B cell (primary cell): ENCODE measurements at regions not wholly inside any gene's neighbourhood (a gene's known extent, or its start where the extent isn't known, plus 50 kb on each side); places are given as distances from the start of the nearest gene placed in this dataset.

Experiments
- ATAC-seq: fragments of 200-7000 bp; cut with Tn5 transposase; one replicate; pipeline ENCODE4 v1.10.0; 2021; ENCODE audit warnings: low read depth, mild to moderate bottlenecking, moderate number of reproducible peaks, moderate library complexity
- CTCF ChIA-PET: fragments of 350-600 bp; sonication (Branson Sonifier 250); formaldehyde crosslinking; loops from one replicate; lab custom pipeline; 2021; ENCODE audit warnings: antibody characterized with exemption, inconsistent platforms; lab: Charles Lee
- POLR2A ChIA-PET: fragments of 350-600 bp; sonication (Branson Sonifier 250); formaldehyde crosslinking; loops from one replicate; lab custom pipeline; 2021; ENCODE audit warnings: antibody characterized with exemption; lab: Charles Lee
- DNase-seq: peaks from one replicate; pipeline ENCODE4 v3.0.0; 2013
- H2AFZ ChIP-seq: 2 replicates; pipeline ENCODE4 v1.6.1; 2012; ENCODE audit warnings: mild to moderate bottlenecking, low read depth, low read length; ENCODE audit not compliant: insufficient read depth, poor library complexity, severe bottlenecking
- H3K27ac ChIP-seq, 2 donors: 1 replicate in 1 of 2; 2 replicates in 1 of 2; pipeline ENCODE4 v1.5.1; 2012 to 2013; ENCODE audit warnings: low read length in 2 of 2, mild to moderate bottlenecking in 2 of 2, moderate library complexity in 1 of 2
- H3K27me3 ChIP-seq, 4 experiments: fragments of 200-600 bp in 1 of 4; sonication (generic) in 1 of 4; replicated peaks in 1 of 4; 1 replicate in 2 of 4; 2 replicates in 2 of 4; pipeline versions ENCODE4 v1.6.1 to v1.7.0; 2013 to 2016; ENCODE audit warnings: low read length in 3 of 4, mild to moderate bottlenecking in 2 of 4, mixed read lengths in 1 of 4, moderate library complexity in 1 of 4; ENCODE audit not compliant: insufficient read depth in 4 of 4, control insufficient read depth in 3 of 4; ENCODE audit errors: control extremely low read depth in 1 of 4
- H3K36me3 ChIP-seq, 2 experiments: replicated peaks in 1 of 2; 1 replicate in 1 of 2; 2 replicates in 1 of 2; pipeline versions ENCODE4 v1.6.1 to v1.7.1; 2013; ENCODE audit warnings: low read length in 1 of 2; ENCODE audit not compliant: insufficient read depth in 2 of 2, control insufficient read depth in 1 of 2; ENCODE audit errors: control extremely low read depth in 1 of 2, extremely low read depth in 1 of 2
- H3K4me1 ChIP-seq, 2 donors: fragments of 200-600 bp in 1 of 2; sonication (generic) in 1 of 2; 1 replicate in 1 of 2; 2 replicates in 1 of 2; pipeline versions ENCODE4 v1.5.1 to v1.6.1; 2013 to 2017; ENCODE audit warnings: low read length in 2 of 2; ENCODE audit not compliant: control insufficient read depth in 2 of 2, insufficient read depth in 2 of 2
- H3K4me2 ChIP-seq: replicated peaks from 2 replicates; pipeline ENCODE3; 2012; ENCODE audit warnings: mild to moderate bottlenecking, low read depth, low read length; ENCODE audit not compliant: poor library complexity, severe bottlenecking
- H3K4me3 ChIP-seq, 5 experiments: fragments of 200-600 bp in 1 of 5; sonication (generic) in 1 of 5; 1 replicate in 3 of 5; 2 replicates in 2 of 5; pipeline versions ENCODE4 v1.5.1 to v1.7.0; 2011 to 2016; ENCODE audit warnings: low read length in 4 of 5, mild to moderate bottlenecking in 4 of 5, low read depth in 2 of 5, control low read depth in 1 of 5, moderate library complexity in 1 of 5; ENCODE audit not compliant: insufficient read depth in 1 of 5; ENCODE audit errors: control extremely low read depth in 1 of 5, extremely low read depth in 1 of 5
- H3K79me2 ChIP-seq: fragments of 200-600 bp; sonication (generic); one replicate; pipeline ENCODE4 v1.6.0; 2016; ENCODE audit warnings: low read length; ENCODE audit not compliant: control insufficient read depth, insufficient read depth
- H3K9ac ChIP-seq: fragments of 200-600 bp; sonication (generic); 2 replicates; pipeline ENCODE4 v1.6.1; 2017; ENCODE audit warnings: mild to moderate bottlenecking, low read length, moderate library complexity
- H3K9me3 ChIP-seq, 3 donors: one replicate each; pipeline versions ENCODE4 v1.6.1 to v1.7.1; 2013; ENCODE audit warnings: low read length in 2 of 3; ENCODE audit not compliant: control insufficient read depth in 2 of 3, insufficient read depth in 1 of 3; ENCODE audit errors: control extremely low read depth in 1 of 3
- H4K20me1 ChIP-seq: 2 replicates; pipeline ENCODE4 v1.6.0; 2012; ENCODE audit warnings: mild to moderate bottlenecking, low read length; ENCODE audit not compliant: insufficient read depth, control insufficient read depth, poor library complexity, severe bottlenecking
- H3K27ac Mint-ChIP-seq: one replicate; pipeline ENCODE4 v1.8.0; 2021; ENCODE audit warnings: mixed read lengths
- H3K27me3 Mint-ChIP-seq: one replicate; pipeline ENCODE4 v1.8.0; 2021; ENCODE audit warnings: mixed read lengths
- H3K4me1 Mint-ChIP-seq: one replicate; pipeline ENCODE4 v1.8.0; 2021; ENCODE audit warnings: mixed read lengths
- H3K4me3 Mint-ChIP-seq: one replicate; pipeline ENCODE4 v1.8.0; 2021; ENCODE audit warnings: mixed read lengths
- H3K9me3 Mint-ChIP-seq: one replicate; pipeline ENCODE4 v1.8.0; 2022; ENCODE audit warnings: mixed read lengths; ENCODE audit not compliant: insufficient read depth
- EZH2 ChIP-seq: IDR thresholded peaks from 2 replicates; pipeline ENCODE4 v1.6.1; 2012; ENCODE audit warnings: borderline replicate concordance, low read depth, mild to moderate bottlenecking, moderate library complexity, low read length; ENCODE audit not compliant: insufficient read depth, poor library complexity, severe bottlenecking
- WGBS: methylation state at CpG from one replicate; pipeline ENCODE4 v1.1.5; 2013; ENCODE audit warnings: missing lambda C conversion rate; ENCODE audit not compliant: insufficient coverage; 5-methylcytosine and 5-hydroxymethylcytosine counted together
- intact Hi-C: fragments of 100-400 bp; cut with micrococcal nuclease; formaldehyde crosslinking; loops from one replicate; pipeline ENCODE4 v1.10.0; 2022
- TF ChIP-seq, protein P1 (sequence below): fragments of 200-600 bp; IDR thresholded peaks from one replicate; pipeline ENCODE4 v1.8.0; 2022; ENCODE audit warnings: antibody characterized with exemption, mild to moderate bottlenecking

DNA sequence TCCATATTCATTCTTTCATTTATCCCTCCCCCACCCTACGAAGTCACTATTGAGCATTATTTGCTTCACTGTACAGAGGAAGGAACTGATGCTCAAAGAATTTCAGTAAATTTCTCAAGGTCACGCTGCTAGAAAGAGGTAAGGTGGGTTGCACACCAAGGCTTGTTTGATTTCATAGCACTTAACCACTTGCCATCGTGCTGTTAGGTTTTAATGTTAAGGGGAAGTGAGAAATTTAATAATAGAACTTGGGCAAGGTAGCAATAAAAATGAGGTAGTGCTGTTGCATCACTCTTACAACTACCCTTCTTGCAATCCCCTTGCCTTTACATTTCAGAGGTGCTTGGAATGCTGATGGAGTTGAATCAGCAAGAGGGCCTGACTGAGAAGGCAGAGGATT is 343.1 kb downstream of the MID1IP1 start:
- ChIA-PET CTCF (interaction anchor here (1.2 kb wide), 1 partner anchor 264 kb away, joined by 3 read pairs; no protein-coding TSS in a partner anchor), POLR2A (interaction anchor here (1.9 kb wide), 1 partner anchor 264 kb away, joined by 5 read pairs; no protein-coding TSS in a partner anchor)
- Histone ChIP-seq H3K4me3 (peak overlapping the region in 4 of 5 experiments; percentile 1 to 54 (median 16)), H3K79me2 (no peaks in the 10 kb centered on the region), H3K4me1 (peaks cover 41 to 56% of the 10 kb centered on the region in 2 donors), H3K9ac (peak overlapping the region; percentile 62), H4K20me1 (no peaks in the 10 kb centered on the region), H3K4me2 (peak overlapping the region; percentile 73), H3K27ac (peak overlapping the region; percentile 97 to 99), H3K36me3 (no peaks in the 10 kb centered on the region), H2AFZ (no peak overlapping the region), H3K9me3 (no peaks in the 10 kb centered on the region), H3K27me3 (no peaks in the 10 kb centered on the region)
- peaks cover 61% of the 10 kb centered on the region for H3K4me1 Mint-ChIP-seq
- TF ChIP-seq EZH2, result no peak
- TF ChIP-seq, protein P1, sequence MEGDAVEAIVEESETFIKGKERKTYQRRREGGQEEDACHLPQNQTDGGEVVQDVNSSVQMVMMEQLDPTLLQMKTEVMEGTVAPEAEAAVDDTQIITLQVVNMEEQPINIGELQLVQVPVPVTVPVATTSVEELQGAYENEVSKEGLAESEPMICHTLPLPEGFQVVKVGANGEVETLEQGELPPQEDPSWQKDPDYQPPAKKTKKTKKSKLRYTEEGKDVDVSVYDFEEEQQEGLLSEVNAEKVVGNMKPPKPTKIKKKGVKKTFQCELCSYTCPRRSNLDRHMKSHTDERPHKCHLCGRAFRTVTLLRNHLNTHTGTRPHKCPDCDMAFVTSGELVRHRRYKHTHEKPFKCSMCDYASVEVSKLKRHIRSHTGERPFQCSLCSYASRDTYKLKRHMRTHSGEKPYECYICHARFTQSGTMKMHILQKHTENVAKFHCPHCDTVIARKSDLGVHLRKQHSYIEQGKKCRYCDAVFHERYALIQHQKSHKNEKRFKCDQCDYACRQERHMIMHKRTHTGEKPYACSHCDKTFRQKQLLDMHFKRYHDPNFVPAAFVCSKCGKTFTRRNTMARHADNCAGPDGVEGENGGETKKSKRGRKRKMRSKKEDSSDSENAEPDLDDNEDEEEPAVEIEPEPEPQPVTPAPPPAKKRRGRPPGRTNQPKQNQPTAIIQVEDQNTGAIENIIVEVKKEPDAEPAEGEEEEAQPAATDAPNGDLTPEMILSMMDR, result no peak
- H3K9me3 Mint-ChIP-seq, result no peaks in the 10 kb centered on the region
- H3K4me3 Mint-ChIP-seq, result peak overlapping the region; percentile 61
- peak; percentile 81 for DNase-seq
- peak; percentile 66 for ATAC-seq
- peak overlapping the region; percentile 88 for H3K27ac Mint-ChIP-seq
- intact Hi-C loops, result loop anchor here (1.0 to 10.0 kb wide), 3 partner anchors 52 to 344 kb away; partner anchors contain the start of gene MID1IP1
- WGBS, result no CpG with 5 or more reads among the region's 3 CpGs
- H3K27me3 Mint-ChIP-seq, result no peaks in the 10 kb centered on the region

DNA sequence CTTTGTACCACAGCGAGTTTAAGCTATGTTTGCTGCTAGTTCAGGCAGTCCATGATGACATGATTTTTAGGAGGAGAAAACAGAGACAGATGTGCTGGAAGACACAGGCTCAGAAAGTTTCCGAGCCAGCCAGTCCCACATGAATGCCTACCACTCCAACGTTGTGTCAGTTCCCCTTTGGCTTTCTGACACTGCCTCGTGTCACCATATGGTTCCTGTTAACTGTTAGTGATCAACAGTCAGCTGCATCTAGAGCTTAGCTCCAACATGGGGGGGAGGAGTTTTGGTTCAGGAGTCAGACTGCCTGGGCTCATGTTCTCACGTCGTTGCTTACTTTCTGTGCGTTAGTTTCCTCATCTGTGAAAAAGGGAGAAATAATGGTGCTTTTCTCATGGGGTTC is 343.7 kb downstream of the MID1IP1 start:
- H3K79me2 ChIP-seq, result no peaks in the 10 kb centered on the region
- no peaks in the 10 kb centered on the region for H4K20me1 ChIP-seq
- CTCF ChIA-PET, result interaction anchor here (1.2 kb wide), 1 partner anchor 265 kb away, joined by 3 read pairs; no protein-coding TSS in a partner anchor
- no peak overlapping the region for H2AFZ ChIP-seq
- H3K27ac Mint-ChIP-seq, result peak overlapping the region; percentile 88
- no peaks in the 10 kb centered on the region for H3K27me3 Mint-ChIP-seq
- no peak for TF ChIP-seq EZH2
- TF ChIP-seq, protein P1, result no peak
- ATAC-seq (peak; percentile 75), DNase-seq (peak; percentile 83)
- POLR2A ChIA-PET, result interaction anchor here (0.6 to 1.9 kb wide), 3 partner anchors 10 to 953 kb away, joined by 3 to 5 read pairs (median 5); no protein-coding TSS in a partner anchor
- peak overlapping the region; percentile 62 for H3K9ac ChIP-seq
- H3K4me1 Mint-ChIP-seq, result peaks cover 67% of the 10 kb centered on the region
- peak overlapping the region in 3 of 5 experiments; percentile 1 to 54 (median 10) for H3K4me3 ChIP-seq
- peak overlapping the region; percentile 97 to 99 for H3K27ac ChIP-seq
- H3K9me3 Mint-ChIP-seq, result no peaks in the 10 kb centered on the region
- no peaks in the 10 kb centered on the region for H3K27me3 ChIP-seq
- H3K9me3 ChIP-seq, result no peaks in the 10 kb centered on the region
- H3K4me3 Mint-ChIP-seq, result peak overlapping the region; percentile 61
- H3K4me2 ChIP-seq, result peak overlapping the region; percentile 73
- no peaks in the 10 kb centered on the region for H3K36me3 ChIP-seq
- intact Hi-C loops, result loop anchor here (1.0 to 10.0 kb wide), 3 partner anchors 51 to 344 kb away; partner anchors contain the start of gene MID1IP1
- peaks cover 47 to 63% of the 10 kb centered on the region in 2 donors for H3K4me1 ChIP-seq
- 60% methylated on average over 1 of the region's 7 CpGs for WGBS
